Right atrium auricular region (tissue), 2 donors: ENCODE measurements at regions not wholly inside any gene's neighbourhood (a gene's known extent, or its start where the extent isn't known, plus 50 kb on each side); places are given as distances from the start of the nearest gene placed in this dataset.

Experiments
- DNase-seq: peaks from one replicate; pipeline ENCODE4 v3.0.0-alpha.2; 2019; ENCODE audit warnings: low spot score
- H3K27ac ChIP-seq, 2 donors: fragments of 200-600 bp; sonication (generic); 1 replicate in 1 of 2; 2 replicates in 1 of 2; pipeline ENCODE4 v1.5.1; 2016 to 2019
- H3K27me3 ChIP-seq, 2 donors: fragments of 200-600 bp; sonication (generic); one replicate each; pipeline versions ENCODE4 v1.5.1 to v1.6.0; 2017 to 2019
- H3K36me3 ChIP-seq: fragments of 200-600 bp; sonication (generic); one replicate; pipeline ENCODE4 v1.5.1; 2016
- H3K4me1 ChIP-seq, 2 donors: fragments of 200-600 bp; sonication (generic); one replicate each; pipeline versions ENCODE4 v1.5.1 to v1.6.0; 2017 to 2019
- H3K4me3 ChIP-seq, 2 donors: fragments of 200-600 bp; sonication (generic); 1 replicate in 1 of 2; 2 replicates in 1 of 2; pipeline ENCODE4 v1.5.1; 2017 to 2019; ENCODE audit warnings: mild to moderate bottlenecking in 1 of 2, moderate library complexity in 1 of 2
- H3K9me3 ChIP-seq, 2 donors: fragments of 200-600 bp; sonication (generic); one replicate each; pipeline ENCODE4 v1.5.1; 2019
- TF ChIP-seq, protein P1 (sequence below), 2 donors: fragments of 200-600 bp; sonication (generic); IDR thresholded peaks; one replicate each; pipeline ENCODE4 v1.5.1; 2019; ENCODE audit warnings: antibody characterized with exemption in 2 of 2

DNA sequence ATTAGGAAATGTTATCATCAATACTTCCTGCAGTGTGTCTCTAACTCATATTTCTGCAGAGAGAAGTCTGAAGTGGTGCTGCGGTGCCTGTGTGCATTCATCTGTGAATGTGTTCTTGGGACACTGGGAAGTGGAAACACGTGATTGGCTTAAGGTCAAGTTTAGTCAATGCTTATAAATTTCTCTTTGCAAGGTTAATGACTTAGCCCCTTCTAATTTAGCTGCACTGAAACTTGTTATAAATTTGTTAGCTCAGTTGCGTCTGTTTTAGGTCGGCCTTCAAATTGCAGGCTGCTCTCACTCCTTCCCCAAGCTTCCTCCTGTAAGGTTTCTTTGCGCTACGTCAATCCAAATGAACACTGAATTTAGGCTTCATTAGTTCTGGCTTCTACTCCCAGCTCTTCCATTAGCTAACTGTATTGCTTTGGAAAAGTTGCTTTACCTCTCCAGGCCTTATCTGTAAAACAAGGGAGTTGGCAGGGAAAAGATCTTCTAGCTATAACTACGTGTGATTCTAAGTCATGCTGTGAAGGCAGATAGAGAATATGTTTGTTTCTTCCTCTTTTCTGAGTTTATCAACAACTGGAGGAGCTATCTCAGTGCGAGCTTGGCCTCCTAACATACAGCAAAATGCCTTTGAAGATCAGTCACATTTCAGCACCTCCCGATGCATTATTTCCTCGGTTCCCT is 341.8 kb downstream of the NFIB start:
- Histone ChIP-seq H3K27ac (no peak overlapping the region), H3K4me3 (no peak overlapping the region), H3K4me1 (peaks cover 0 to 23% of the 10 kb centered on the region in 2 donors), H3K9me3 (no peaks in the 10 kb centered on the region), H3K27me3 (no peaks in the 10 kb centered on the region), H3K36me3 (no peaks in the 10 kb centered on the region)
- TF ChIP-seq, protein P1, sequence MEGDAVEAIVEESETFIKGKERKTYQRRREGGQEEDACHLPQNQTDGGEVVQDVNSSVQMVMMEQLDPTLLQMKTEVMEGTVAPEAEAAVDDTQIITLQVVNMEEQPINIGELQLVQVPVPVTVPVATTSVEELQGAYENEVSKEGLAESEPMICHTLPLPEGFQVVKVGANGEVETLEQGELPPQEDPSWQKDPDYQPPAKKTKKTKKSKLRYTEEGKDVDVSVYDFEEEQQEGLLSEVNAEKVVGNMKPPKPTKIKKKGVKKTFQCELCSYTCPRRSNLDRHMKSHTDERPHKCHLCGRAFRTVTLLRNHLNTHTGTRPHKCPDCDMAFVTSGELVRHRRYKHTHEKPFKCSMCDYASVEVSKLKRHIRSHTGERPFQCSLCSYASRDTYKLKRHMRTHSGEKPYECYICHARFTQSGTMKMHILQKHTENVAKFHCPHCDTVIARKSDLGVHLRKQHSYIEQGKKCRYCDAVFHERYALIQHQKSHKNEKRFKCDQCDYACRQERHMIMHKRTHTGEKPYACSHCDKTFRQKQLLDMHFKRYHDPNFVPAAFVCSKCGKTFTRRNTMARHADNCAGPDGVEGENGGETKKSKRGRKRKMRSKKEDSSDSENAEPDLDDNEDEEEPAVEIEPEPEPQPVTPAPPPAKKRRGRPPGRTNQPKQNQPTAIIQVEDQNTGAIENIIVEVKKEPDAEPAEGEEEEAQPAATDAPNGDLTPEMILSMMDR (IDR thresholded peaks at IDR 0.05), result no peak
- no peak for DNase-seq

DNA sequence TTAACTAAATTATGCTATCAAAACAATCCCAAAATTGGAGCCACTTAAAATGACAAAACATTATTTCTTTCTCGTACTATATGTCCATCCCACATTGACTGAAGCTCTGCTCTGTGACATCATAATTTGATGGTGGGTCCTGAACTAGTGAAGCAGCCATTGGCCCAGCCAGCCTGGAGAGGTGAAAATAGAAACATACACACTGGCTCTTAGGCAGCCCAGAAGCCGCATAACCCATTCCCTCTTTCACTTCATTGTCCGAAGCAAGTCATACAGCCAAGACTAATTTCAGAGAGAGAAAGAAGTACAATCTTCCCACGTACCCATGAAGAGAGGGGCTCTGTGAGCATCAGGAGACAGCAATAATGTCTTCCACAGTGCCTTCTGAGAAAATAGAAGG is 342.5 kb downstream of the NFIB start:
- no peaks in the 10 kb centered on the region for H3K27me3 ChIP-seq
- no peaks in the 10 kb centered on the region for H3K36me3 ChIP-seq
- H3K4me3 ChIP-seq, result no peak overlapping the region
- peaks cover 0 to 23% of the 10 kb centered on the region in 2 donors for H3K4me1 ChIP-seq
- no peak for DNase-seq
- no peaks in the 10 kb centered on the region for H3K9me3 ChIP-seq
- TF ChIP-seq, protein P1 (IDR thresholded peaks at IDR 0.05), result no peak
- no peak overlapping the region for H3K27ac ChIP-seq

DNA sequence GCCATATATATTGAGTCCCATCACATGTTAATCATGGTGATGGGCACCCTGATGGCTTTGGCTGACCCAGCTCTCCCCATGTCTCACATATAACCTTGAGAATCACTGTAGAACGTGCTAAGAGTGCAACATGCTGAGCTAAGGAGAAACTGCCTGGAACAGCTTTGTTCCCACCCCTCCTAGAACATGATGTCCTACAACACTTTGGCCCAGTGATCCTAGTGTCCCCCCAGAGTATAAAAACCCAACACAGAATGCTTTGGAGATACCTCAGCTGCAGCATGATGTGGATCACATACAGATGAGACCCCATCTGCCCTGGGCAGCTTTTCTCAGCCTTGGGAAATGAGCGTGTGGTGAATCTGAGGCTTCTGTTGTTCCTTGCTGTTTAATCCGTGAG is 343.5 kb downstream of the NFIB start:
- no peaks in the 10 kb centered on the region for H3K9me3 ChIP-seq
- H3K4me1 ChIP-seq, result peaks cover 0 to 23% of the 10 kb centered on the region in 2 donors
- no peak overlapping the region for H3K27ac ChIP-seq
- H3K27me3 ChIP-seq, result no peaks in the 10 kb centered on the region
- TF ChIP-seq, protein P1 (IDR thresholded peaks at IDR 0.05), result no peak
- no peaks in the 10 kb centered on the region for H3K36me3 ChIP-seq
- no peak overlapping the region for H3K4me3 ChIP-seq
- no peak for DNase-seq

DNA sequence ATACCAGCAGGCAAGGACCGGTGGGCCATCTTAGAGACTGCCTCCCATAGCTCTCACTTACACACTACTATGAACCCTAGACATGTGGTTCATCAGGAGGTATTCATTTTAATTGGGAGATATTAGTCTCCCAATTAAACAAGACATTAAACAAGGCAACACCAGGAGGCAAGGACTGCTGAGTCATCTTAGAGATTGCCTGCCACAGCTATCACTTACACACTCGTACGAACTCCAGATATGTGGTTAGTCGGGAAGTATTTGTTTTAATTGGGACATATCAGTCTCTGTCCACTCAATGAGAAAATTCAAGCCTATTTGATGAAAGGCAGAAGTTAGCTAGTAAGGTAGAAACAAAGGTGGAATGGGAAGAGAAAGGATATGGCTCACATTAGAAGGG is 343.9 kb downstream of the NFIB start:
- TF ChIP-seq, protein P1 (IDR thresholded peaks at IDR 0.05), result no peak
- Histone ChIP-seq H3K27me3 (no peaks in the 10 kb centered on the region), H3K36me3 (no peaks in the 10 kb centered on the region), H3K9me3 (no peaks in the 10 kb centered on the region), H3K4me3 (no peak overlapping the region), H3K4me1 (peaks cover 0 to 23% of the 10 kb centered on the region in 2 donors), H3K27ac (no peak overlapping the region)
- no peak for DNase-seq

DNA sequence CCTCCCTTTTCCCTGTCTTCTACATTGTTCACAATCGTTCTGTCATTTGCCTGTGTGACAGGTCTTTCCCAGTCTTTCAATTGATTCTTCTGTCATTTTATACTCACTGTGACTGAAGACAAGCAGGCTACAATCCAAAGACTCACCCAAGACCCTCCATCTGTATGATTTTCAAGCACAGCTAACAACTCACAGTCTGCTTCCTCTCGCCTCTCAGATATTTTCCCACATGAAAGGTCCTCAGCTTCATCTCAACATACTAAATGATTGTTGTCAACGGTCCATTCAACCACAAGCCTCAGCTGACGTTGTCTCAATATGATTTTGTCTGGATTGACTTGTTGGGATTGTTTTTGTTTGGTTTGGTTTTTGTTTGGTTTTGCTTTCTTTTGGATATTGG is 346.5 kb downstream of the NFIB start:
- no peak for DNase-seq
- H3K4me3 ChIP-seq, result no peak overlapping the region
- no peaks in the 10 kb centered on the region for H3K9me3 ChIP-seq
- no peaks in the 10 kb centered on the region for H3K27me3 ChIP-seq
- no peak overlapping the region for H3K27ac ChIP-seq
- H3K36me3 ChIP-seq, result no peaks in the 10 kb centered on the region
- TF ChIP-seq, protein P1 (IDR thresholded peaks at IDR 0.05), result no peak
- H3K4me1 ChIP-seq, result peaks cover 0 to 24% of the 10 kb centered on the region in 2 donors

DNA sequence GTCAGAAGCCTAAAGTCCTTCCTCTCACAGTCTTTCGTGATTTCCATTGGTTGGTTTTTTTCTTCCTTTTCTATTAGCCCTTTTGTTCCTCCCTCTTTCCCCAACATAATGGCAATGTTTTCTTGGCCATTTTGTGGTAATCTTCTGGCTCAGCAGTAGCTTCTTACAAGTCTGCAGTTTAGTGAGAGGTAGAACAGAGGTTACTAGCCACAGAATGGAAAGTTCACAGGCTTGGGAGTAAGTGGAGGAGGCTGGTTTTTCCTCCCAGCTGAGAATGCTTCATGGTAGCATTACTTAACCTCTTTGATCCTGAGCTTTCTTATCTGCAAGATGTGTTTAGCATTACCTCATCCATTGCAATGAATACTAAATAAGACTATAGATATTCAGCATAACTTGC is 346.9 kb downstream of the NFIB start:
- no peak overlapping the region for H3K4me3 ChIP-seq
- no peak overlapping the region for H3K27ac ChIP-seq
- peaks cover 0 to 28% of the 10 kb centered on the region in 2 donors for H3K4me1 ChIP-seq
- H3K27me3 ChIP-seq, result no peaks in the 10 kb centered on the region
- TF ChIP-seq, protein P1 (IDR thresholded peaks at IDR 0.05), result no peak
- H3K36me3 ChIP-seq, result no peaks in the 10 kb centered on the region
- no peak for DNase-seq
- H3K9me3 ChIP-seq, result no peaks in the 10 kb centered on the region
